Liver (tissue), 8 donors: ENCODE measurements at regions not wholly inside any gene's neighbourhood (a gene's known extent, or its start where the extent isn't known, plus 50 kb on each side); places are given as distances from the start of the nearest gene placed in this dataset.

ENCODE experiments used
- DNase-seq: peaks from one replicate; pipeline ENCODE4 v3.0.0-alpha.2; 2017; ENCODE audit warnings: low spot score
- H3K27ac ChIP-seq, 2 donors: one replicate each; pipeline ENCODE4 v1.7.0; 2013; ENCODE audit warnings: inconsistent platforms in 2 of 2, low read length in 2 of 2, control low read depth in 1 of 2, low read depth in 1 of 2, mild to moderate bottlenecking in 1 of 2
- H3K27me3 ChIP-seq, 4 donors: one replicate each; pipeline versions ENCODE4 v1.6.1 to v1.7.0; 2013; ENCODE audit warnings: low read length in 3 of 4, inconsistent platforms in 1 of 4, mild to moderate bottlenecking in 1 of 4, moderate library complexity in 1 of 4; ENCODE audit not compliant: control insufficient read depth in 4 of 4, insufficient read depth in 4 of 4
- H3K36me3 ChIP-seq, 4 donors: one replicate each; pipeline versions ENCODE4 v1.6.1 to v1.7.0; 2013; ENCODE audit warnings: low read length in 3 of 4, mild to moderate bottlenecking in 3 of 4, low read depth in 1 of 4, moderate library complexity in 1 of 4; ENCODE audit not compliant: control insufficient read depth in 4 of 4, insufficient read depth in 3 of 4
- H3K4me1 ChIP-seq, 4 donors: one replicate each; pipeline versions ENCODE4 v1.6.1 to v1.7.0; 2013; ENCODE audit warnings: low read length in 3 of 4, mild to moderate bottlenecking in 3 of 4, moderate library complexity in 1 of 4; ENCODE audit not compliant: control insufficient read depth in 4 of 4, insufficient read depth in 4 of 4
- H3K4me3 ChIP-seq, 3 donors: one replicate each; pipeline versions ENCODE4 v1.6.1 to v1.7.0; 2013; ENCODE audit warnings: low read length in 3 of 3, control low read depth in 1 of 3, low read depth in 1 of 3, mild to moderate bottlenecking in 1 of 3
- H3K9ac ChIP-seq, 2 donors: one replicate each; pipeline ENCODE4 v1.7.0; 2013; ENCODE audit warnings: low read length in 2 of 2, mild to moderate bottlenecking in 2 of 2, moderate library complexity in 2 of 2, control low read depth in 1 of 2, low read depth in 1 of 2
- H3K9me3 ChIP-seq, 4 donors: one replicate each; pipeline versions ENCODE4 v1.6.1 to v1.7.0; 2013; ENCODE audit warnings: low read length in 3 of 4; ENCODE audit not compliant: control insufficient read depth in 4 of 4
- CTCF ChIP-seq: fragments of 150-350 bp; IDR thresholded peaks from 2 replicates; pipeline ENCODE4 v1.5.1; 2017; ENCODE audit warnings: improper control_type of control experiment, low read depth, low read length; ENCODE audit not compliant: missing input control
- EGR1 ChIP-seq, 2 donors: IDR thresholded peaks; 2 replicates each; pipeline ENCODE4 v1.6.1; 2016 to 2018; ENCODE audit warnings: antibody characterized with exemption in 2 of 2, low read depth in 2 of 2
- FOXA1 ChIP-seq: IDR thresholded peaks from 2 replicates; pipeline ENCODE4 v1.6.1; 2016; ENCODE audit warnings: antibody characterized with exemption
- FOXA2 ChIP-seq: IDR thresholded peaks from 2 replicates; pipeline ENCODE4 v1.6.1; 2016; ENCODE audit warnings: antibody characterized with exemption
- GABPA ChIP-seq, 2 donors: IDR thresholded peaks in 1 of 2; conservative IDR thresholded peaks in 1 of 2; 2 replicates each; pipeline ENCODE4 v1.6.1; 2016; ENCODE audit warnings: antibody characterized with exemption in 2 of 2, mild to moderate bottlenecking in 1 of 2, moderate library complexity in 1 of 2
- HNF4A ChIP-seq, 2 donors: conservative IDR thresholded peaks; 2 replicates each; pipeline ENCODE4 v1.6.1; 2016; ENCODE audit warnings: antibody characterized with exemption in 2 of 2, mild to moderate bottlenecking in 2 of 2
- HNF4G ChIP-seq: IDR thresholded peaks from 2 replicates; pipeline ENCODE4 v1.6.1; 2016; ENCODE audit warnings: antibody characterized with exemption
- JUND ChIP-seq, 2 donors: IDR thresholded peaks; 2 replicates each; pipeline ENCODE4 v1.6.1; 2016; ENCODE audit warnings: antibody characterized with exemption in 2 of 2
- NR2F2 ChIP-seq: IDR thresholded peaks from 2 replicates; pipeline ENCODE4 v1.6.1; 2016; ENCODE audit warnings: antibody characterized with exemption
- RAD21 ChIP-seq, 2 donors: IDR thresholded peaks; 2 replicates each; pipeline ENCODE4 v1.6.1; 2016; ENCODE audit warnings: antibody characterized with exemption in 2 of 2, mild to moderate bottlenecking in 2 of 2
- REST ChIP-seq: IDR thresholded peaks from 2 replicates; pipeline ENCODE4 v1.6.1; 2016; ENCODE audit warnings: antibody characterized with exemption, mild to moderate bottlenecking
- RXRA ChIP-seq, 2 donors: IDR thresholded peaks; 2 replicates each; pipeline ENCODE4 v1.6.1; 2017 to 2018; ENCODE audit warnings: antibody characterized with exemption in 2 of 2, mild to moderate bottlenecking in 1 of 2
- SP1 ChIP-seq: IDR thresholded peaks from 2 replicates; pipeline ENCODE4 v1.6.1; 2018; ENCODE audit warnings: antibody characterized with exemption, mild to moderate bottlenecking
- TAF1 ChIP-seq: conservative IDR thresholded peaks from 2 replicates; pipeline ENCODE4 v1.6.1; 2016; ENCODE audit warnings: antibody characterized with exemption, mild to moderate bottlenecking
- YY1 ChIP-seq: IDR thresholded peaks from 2 replicates; pipeline ENCODE4 v1.6.1; 2016; ENCODE audit warnings: antibody characterized with exemption, mild to moderate bottlenecking
- WGBS: extraction: QIAGEN DNeasy Blood & Tissue Kit; methylation state at CpG from one replicate; pipeline ENCODE4 v1.1.7; 2013; 5-methylcytosine and 5-hydroxymethylcytosine counted together
- TF ChIP-seq, protein P1 (sequence below): IDR thresholded peaks from 2 replicates; pipeline ENCODE4 v1.6.1; 2016; ENCODE audit warnings: antibody characterized with exemption
- TF ChIP-seq, protein P2 (sequence below): IDR thresholded peaks from 2 replicates; pipeline ENCODE4 v1.6.1; 2016; ENCODE audit warnings: antibody characterized with exemption
- TF ChIP-seq, protein P3 (sequence below): IDR thresholded peaks from 2 replicates; pipeline ENCODE4 v1.6.1; 2016; ENCODE audit warnings: antibody characterized with exemption
- donor health status: healthy.
- donor health status: healthy.
- donor health status: healthy.
- donor health status: healthy.
- donor health status: healthy.

- H3K9ac ChIP-seq = no peak overlapping the region
- TF ChIP-seq FOXA1 (no peak), JUND (IDR thresholded peaks at IDR 0.05) (no peak), FOXA2 (no peak), RAD21 (IDR thresholded peaks at IDR 0.05) (no peak), CTCF (no peak), GABPA (IDR thresholded peaks at IDR 0.05 in 1 of 2, conservative IDR thresholded peaks at IDR 0.05 in 1 of 2) (no peak), YY1 (no peak), HNF4A (conservative IDR thresholded peaks at IDR 0.05) (no peak), SP1 (no peak), EGR1 (IDR thresholded peaks at IDR 0.05; ENCODE audit: low read depth in 2 of 2) (no peak), NR2F2 (no peak)
- TF ChIP-seq, protein P1, sequence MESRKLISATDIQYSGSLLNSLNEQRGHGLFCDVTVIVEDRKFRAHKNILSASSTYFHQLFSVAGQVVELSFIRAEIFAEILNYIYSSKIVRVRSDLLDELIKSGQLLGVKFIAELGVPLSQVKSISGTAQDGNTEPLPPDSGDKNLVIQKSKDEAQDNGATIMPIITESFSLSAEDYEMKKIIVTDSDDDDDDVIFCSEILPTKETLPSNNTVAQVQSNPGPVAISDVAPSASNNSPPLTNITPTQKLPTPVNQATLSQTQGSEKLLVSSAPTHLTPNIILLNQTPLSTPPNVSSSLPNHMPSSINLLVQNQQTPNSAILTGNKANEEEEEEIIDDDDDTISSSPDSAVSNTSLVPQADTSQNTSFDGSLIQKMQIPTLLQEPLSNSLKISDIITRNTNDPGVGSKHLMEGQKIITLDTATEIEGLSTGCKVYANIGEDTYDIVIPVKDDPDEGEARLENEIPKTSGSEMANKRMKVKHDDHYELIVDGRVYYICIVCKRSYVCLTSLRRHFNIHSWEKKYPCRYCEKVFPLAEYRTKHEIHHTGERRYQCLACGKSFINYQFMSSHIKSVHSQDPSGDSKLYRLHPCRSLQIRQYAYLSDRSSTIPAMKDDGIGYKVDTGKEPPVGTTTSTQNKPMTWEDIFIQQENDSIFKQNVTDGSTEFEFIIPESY = no peak
- TF ChIP-seq, protein P2, sequence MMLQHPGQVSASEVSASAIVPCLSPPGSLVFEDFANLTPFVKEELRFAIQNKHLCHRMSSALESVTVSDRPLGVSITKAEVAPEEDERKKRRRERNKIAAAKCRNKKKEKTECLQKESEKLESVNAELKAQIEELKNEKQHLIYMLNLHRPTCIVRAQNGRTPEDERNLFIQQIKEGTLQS = no peak
- H3K27me3 ChIP-seq = no peaks in the 10 kb centered on the region
- no peak overlapping the region for H3K27ac ChIP-seq
- WGBS = 80% methylated on average over 4 of the region's 4 CpGs
- no peaks in the 10 kb centered on the region for H3K4me1 ChIP-seq
- DNase-seq = no peak
- H3K9me3 ChIP-seq = no peaks in the 10 kb centered on the region
- no peak overlapping the region for H3K4me3 ChIP-seq
- H3K36me3 ChIP-seq = no peaks in the 10 kb centered on the region
Observed at GRCh38 chr11:44498089-44498871, 67.2 kb upstream of the CD82 start.

GRCh38 chr11:44502506-44502905 lies 63.0 kb upstream of the CD82 start:
- Histone ChIP-seq H3K4me1 (no peaks in the 10 kb centered on the region), H3K4me3 (no peak overlapping the region), H3K36me3 (no peaks in the 10 kb centered on the region), H3K27me3 (peaks cover 0 to 2% (median 0%) of the 10 kb centered on the region in 4 donors), H3K9me3 (peaks cover 0 to 3% (median 3%) of the 10 kb centered on the region in 4 donors), H3K27ac (no peak overlapping the region), H3K9ac (no peak overlapping the region)
- 85% methylated on average over 6 of the region's 6 CpGs for WGBS
- no peak for DNase-seq
- TF ChIP-seq SP1 (no peak), RXRA (IDR thresholded peaks at IDR 0.05) (no peak), GABPA (IDR thresholded peaks at IDR 0.05 in 1 of 2, conservative IDR thresholded peaks at IDR 0.05 in 1 of 2) (no peak), REST (no peak), FOXA1 (no peak), NR2F2 (no peak), CTCF (no peak), YY1 (no peak), RAD21 (IDR thresholded peaks at IDR 0.05) (no peak), HNF4A (conservative IDR thresholded peaks at IDR 0.05) (no peak), FOXA2 (no peak), TAF1 (no peak), HNF4G (no peak), EGR1 (IDR thresholded peaks at IDR 0.05; ENCODE audit: low read depth in 2 of 2) (no peak)
- TF ChIP-seq, protein P2 = no peak
- TF ChIP-seq, protein P3, sequence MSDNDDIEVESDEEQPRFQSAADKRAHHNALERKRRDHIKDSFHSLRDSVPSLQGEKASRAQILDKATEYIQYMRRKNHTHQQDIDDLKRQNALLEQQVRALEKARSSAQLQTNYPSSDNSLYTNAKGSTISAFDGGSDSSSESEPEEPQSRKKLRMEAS = no peak
